Esophagus muscularis mucosa (tissue), 3 donors: ENCODE measurements at regions not wholly inside any gene's neighbourhood (a gene's known extent, or its start where the extent isn't known, plus 50 kb on each side); places are given as distances from the start of the nearest gene placed in this dataset.

Experiments
- POLR2A ChIP-seq: fragments of 450-650 bp; IDR thresholded peaks from one replicate; pipeline ENCODE4 v1.6.1; 2017; ENCODE audit warnings: antibody characterized with exemption, moderate library complexity, mild to moderate bottlenecking, low read depth
- POLR2AphosphoS5 ChIP-seq, 2 donors: sonication (generic); formaldehyde crosslinking; IDR thresholded peaks; one replicate each; pipeline ENCODE4 v1.6.1; 2017; ENCODE audit warnings: antibody characterized with exemption in 2 of 2
- TF ChIP-seq, protein P1 (sequence below), 3 experiments: fragments of 200-600 bp in 2 of 3; fragments of 450-650 bp in 1 of 3; sonication (generic) in 2 of 3; IDR thresholded peaks; one replicate each; pipeline ENCODE4 v1.5.1; 2017 to 2019; ENCODE audit warnings: antibody characterized with exemption in 3 of 3, mild to moderate bottlenecking in 2 of 3, moderate library complexity in 1 of 3

DNA sequence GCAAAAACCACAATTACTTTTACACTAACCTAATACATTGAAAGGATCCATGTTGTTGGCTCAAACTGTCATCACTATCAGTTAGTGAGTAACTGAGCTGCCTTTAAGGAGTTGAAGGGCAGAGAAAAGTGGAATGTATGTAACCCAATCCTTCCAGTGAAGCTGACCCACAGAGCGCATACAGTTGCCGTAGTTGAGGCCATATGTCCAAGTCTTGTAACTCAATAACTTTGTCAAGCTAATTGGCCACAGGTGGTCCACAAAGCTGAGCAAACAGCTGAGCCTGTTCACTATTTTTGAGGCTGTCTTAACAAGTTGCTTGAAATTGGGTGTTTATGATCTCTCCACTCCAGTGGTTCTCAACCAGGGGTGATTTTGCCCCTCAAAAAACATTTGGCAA, 169.0 kb upstream of the SLC24A5 start:
- TF ChIP-seq, protein P1, sequence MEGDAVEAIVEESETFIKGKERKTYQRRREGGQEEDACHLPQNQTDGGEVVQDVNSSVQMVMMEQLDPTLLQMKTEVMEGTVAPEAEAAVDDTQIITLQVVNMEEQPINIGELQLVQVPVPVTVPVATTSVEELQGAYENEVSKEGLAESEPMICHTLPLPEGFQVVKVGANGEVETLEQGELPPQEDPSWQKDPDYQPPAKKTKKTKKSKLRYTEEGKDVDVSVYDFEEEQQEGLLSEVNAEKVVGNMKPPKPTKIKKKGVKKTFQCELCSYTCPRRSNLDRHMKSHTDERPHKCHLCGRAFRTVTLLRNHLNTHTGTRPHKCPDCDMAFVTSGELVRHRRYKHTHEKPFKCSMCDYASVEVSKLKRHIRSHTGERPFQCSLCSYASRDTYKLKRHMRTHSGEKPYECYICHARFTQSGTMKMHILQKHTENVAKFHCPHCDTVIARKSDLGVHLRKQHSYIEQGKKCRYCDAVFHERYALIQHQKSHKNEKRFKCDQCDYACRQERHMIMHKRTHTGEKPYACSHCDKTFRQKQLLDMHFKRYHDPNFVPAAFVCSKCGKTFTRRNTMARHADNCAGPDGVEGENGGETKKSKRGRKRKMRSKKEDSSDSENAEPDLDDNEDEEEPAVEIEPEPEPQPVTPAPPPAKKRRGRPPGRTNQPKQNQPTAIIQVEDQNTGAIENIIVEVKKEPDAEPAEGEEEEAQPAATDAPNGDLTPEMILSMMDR (IDR thresholded peaks at IDR 0.05) = no peak
- TF ChIP-seq POLR2A (no peak), POLR2AphosphoS5 (IDR thresholded peaks at IDR 0.05) (no peak)
